ENCODE measurements at regions not wholly inside any gene's neighbourhood (a gene's known extent, or its start where the extent isn't known, plus 50 kb on each side); places are given as distances from the start of the nearest gene placed in this dataset.
A peak's percentile ranks its signal among the peaks of the same experiment; 100 is the strongest.
"Not testable (repeated sequence)": the region's sequence is repeated elsewhere in the genome, so short reads cannot be mapped to it uniquely, and the experiment has no call there.

- no peak for DNase-seq
Observed at GRCh38 chr4:42205541-42205940, 53.1 kb upstream of the BEND4 start.

GRCh38 chr4:42216664-42217063 is 64.2 kb upstream of the BEND4 start:
- DNase-seq = no peak

GRCh38 chr4:42225286-42225685 is 72.8 kb upstream of the BEND4 start:
- DNase-seq = no peak

- DNase-seq = no peak
Observed at GRCh38 chr4:42234817-42235216, 82.4 kb upstream of the BEND4 start.

- DNase-seq = no peak
Observed at GRCh38 chr4:42235304-42236021, 83.0 kb upstream of the BEND4 start.

GRCh38 chr4:42237010-42237409 is 84.6 kb upstream of the BEND4 start:
- no peak for DNase-seq

- no peak for DNase-seq
Observed at GRCh38 chr4:42237451-42237850, 85.0 kb upstream of the BEND4 start.

GRCh38 chr4:42248972-42249371 is 96.5 kb upstream of the BEND4 start:
- DNase-seq = no peak

- no peak for DNase-seq
Observed at GRCh38 chr4:42252315-42252714, 99.9 kb upstream of the BEND4 start.

- not testable (repeated sequence) for DNase-seq
Observed at GRCh38 chr4:42257645-42258044, 105.2 kb upstream of the BEND4 start.

GRCh38 chr4:42262701-42263490 is 110.4 kb upstream of the BEND4 start:
- DNase-seq = no peak

GRCh38 chr4:42265782-42266602 is 113.5 kb upstream of the BEND4 start:
- DNase-seq = no peak

GRCh38 chr4:42267724-42268123 is 115.3 kb upstream of the BEND4 start:
- DNase-seq = no peak

- no peak for DNase-seq
Observed at GRCh38 chr4:42268824-42269223, 116.4 kb upstream of the BEND4 start.

GRCh38 chr4:42271096-42271495 is 118.6 kb upstream of the BEND4 start:
- no peak for DNase-seq

- no peak for DNase-seq
Observed at GRCh38 chr4:42277291-42277690, 120.0 kb upstream of the SHISA3 start.

GRCh38 chr4:42278709-42279324 is 118.5 kb upstream of the SHISA3 start:
- DNase-seq = no peak

- DNase-seq = no peak
Observed at GRCh38 chr4:42280327-42281095, 116.8 kb upstream of the SHISA3 start.

- no peak for DNase-seq
Observed at GRCh38 chr4:42281324-42282020, 115.8 kb upstream of the SHISA3 start.

GRCh38 chr4:42282081-42282901 is 115.0 kb upstream of the SHISA3 start:
- peak; percentile 1 for DNase-seq

- DNase-seq = no peak
Observed at GRCh38 chr4:42284030-42284429, 113.3 kb upstream of the SHISA3 start.

Measured in NCI-H510A (cell line).